ENCODE measurements at regions not wholly inside any gene's neighbourhood (a gene's known extent, or its start where the extent isn't known, plus 50 kb on each side); places are given as distances from the start of the nearest gene placed in this dataset.

DNA sequence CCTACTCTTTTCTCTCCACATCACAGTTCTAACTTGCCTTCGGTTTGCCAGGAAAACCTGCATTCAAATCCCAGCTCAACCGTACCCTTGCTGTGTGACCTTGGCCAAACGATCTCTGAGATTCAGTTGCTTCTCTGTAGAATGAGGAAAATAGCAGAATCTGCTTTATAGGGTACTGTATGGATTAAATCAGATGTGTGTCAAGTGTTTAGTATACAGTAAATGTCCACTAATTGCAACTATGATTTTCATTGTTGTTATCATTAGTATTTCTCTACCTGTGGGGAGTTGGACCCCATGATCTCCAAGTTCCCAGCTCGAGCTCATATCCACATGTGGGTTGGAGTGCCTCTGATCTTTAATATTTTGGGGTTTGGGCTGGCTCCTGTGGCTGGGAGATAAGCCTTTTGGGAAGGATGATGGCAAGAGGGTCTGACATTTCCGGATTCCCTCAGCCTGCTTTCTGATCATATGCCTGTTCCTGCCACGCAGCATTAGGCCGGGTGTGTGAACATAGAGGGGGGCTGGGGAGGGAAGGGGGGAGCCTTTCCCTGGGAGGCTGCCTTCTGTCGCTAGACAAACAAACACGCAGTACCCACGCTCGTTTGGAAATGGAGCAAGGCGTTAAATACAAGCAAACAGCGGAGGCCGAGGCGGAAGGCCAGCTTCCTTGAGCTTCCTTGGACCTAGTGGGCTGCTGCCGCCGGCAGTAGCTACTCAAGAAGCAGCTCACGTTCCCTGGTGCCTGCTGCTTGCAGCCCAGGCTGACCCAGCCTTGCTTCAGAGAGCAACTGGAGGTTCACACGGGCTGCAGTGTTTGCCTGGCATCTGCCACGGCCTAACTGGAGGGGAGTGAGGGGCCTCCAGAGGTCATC lies 213.5 kb upstream of the LHX5 start:
- DNase-seq (ENCODE audit: extremely low read depth, low read depth): no peak
- no peak for TF ChIP-seq CTCF (IDR thresholded peaks at IDR 0.05; ENCODE audit: low read depth, low read length)

DNA sequence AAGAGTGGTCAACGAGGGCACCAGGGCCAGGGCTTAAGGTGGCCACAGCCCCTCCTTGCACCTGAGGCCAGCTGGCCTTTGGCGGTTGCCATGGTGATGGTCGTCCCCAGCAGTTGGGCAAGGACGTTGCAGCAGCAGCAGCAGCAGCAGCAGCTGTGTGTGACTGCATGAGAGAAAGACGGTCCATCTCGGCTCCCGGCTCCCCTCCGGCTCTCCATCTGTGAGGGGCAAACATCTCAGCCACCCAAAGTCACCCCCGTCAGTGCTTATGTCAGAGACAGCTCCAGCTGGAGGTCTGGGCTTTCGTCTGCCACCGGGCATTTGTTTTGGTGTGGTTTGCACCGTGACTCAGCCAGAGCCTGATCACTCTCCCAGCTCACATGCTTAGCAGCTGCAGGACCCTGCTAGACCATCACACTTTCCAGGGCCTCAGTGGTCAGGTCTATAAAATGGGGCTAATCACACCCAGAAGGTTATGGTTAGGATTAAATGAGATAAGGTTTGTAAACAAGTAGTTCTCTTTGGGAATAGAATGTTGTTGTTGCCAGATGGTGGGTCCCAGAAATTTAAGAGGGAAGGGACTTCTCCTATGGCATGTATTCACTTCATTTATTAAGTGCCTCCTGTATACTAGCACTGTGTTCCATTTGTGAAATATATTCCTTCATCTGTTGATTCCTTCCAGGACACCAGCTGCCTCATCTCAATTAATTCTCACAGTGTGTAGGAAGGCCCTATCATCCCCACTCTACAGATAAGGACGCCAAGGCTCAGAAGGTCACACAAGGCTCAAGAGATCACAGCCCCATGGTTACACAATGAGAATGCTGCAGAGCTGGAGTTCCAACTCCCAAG lies 212.6 kb upstream of the LHX5 start:
- no peak for TF ChIP-seq CTCF (IDR thresholded peaks at IDR 0.05; ENCODE audit: low read depth, low read length)
- no peak for DNase-seq (ENCODE audit: extremely low read depth, low read depth)

DNA sequence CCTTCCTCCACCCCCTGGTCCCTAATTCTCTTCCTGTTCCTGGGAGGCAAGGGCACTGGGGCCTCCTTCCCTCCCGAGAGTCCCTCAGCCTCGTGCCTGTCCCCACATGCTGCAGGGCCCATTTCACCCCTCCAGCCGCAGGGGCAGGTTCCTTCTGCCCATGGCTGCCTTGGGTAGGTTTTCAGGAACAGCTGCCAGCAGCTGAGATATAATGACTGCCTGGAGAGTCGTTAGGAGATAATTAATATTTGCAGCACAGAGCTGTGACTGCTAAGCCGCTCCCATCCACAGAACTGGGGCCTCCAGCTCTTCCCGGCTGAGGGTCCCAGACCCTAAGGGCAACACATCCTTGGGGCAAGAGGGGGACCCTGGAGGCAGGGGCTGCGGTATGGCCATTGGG lies 211.9 kb upstream of the LHX5 start:
- DNase-seq (ENCODE audit: extremely low read depth, low read depth): no peak
- no peak for TF ChIP-seq CTCF (IDR thresholded peaks at IDR 0.05; ENCODE audit: low read depth, low read length)

- DNase-seq (ENCODE audit: extremely low read depth, low read depth): no peak
- TF ChIP-seq CTCF (IDR thresholded peaks at IDR 0.05; ENCODE audit: low read depth, low read length): no peak
These were observed 209.2 kb upstream of the LHX5 start for GRCh38 chr12:113680868-113681267.

- no peak for TF ChIP-seq CTCF (IDR thresholded peaks at IDR 0.05; ENCODE audit: low read depth, low read length)
- no peak for DNase-seq (ENCODE audit: extremely low read depth, low read depth)
These were observed 206.8 kb upstream of the LHX5 start for GRCh38 chr12:113678223-113679119.

- no peak for TF ChIP-seq CTCF (IDR thresholded peaks at IDR 0.05; ENCODE audit: low read depth, low read length)
- DNase-seq (ENCODE audit: extremely low read depth, low read depth): no peak
These were observed 204.9 kb upstream of the LHX5 start for GRCh38 chr12:113676547-113676946.

All from AG09319 (cell line).